Testis (tissue), 2 donors: ENCODE measurements at regions not wholly inside any gene's neighbourhood (a gene's known extent, or its start where the extent isn't known, plus 50 kb on each side); places are given as distances from the start of the nearest gene placed in this dataset.

Source experiments
- DNase-seq: peaks from one replicate; pipeline ENCODE4 v3.0.0-alpha.2; 2019
- H3K27ac ChIP-seq, 2 donors: fragments of 200-600 bp; sonication (generic); one replicate each; pipeline ENCODE4 v1.5.1; 2019
- H3K27me3 ChIP-seq: fragments of 200-600 bp; sonication (generic); one replicate; pipeline ENCODE4 v1.5.1; 2019
- H3K36me3 ChIP-seq: fragments of 200-600 bp; sonication (generic); one replicate; pipeline ENCODE4 v1.5.1; 2017; ENCODE audit warnings: low read depth; ENCODE audit errors: missing control alignments
- H3K4me1 ChIP-seq: fragments of 200-600 bp; sonication (generic); one replicate; pipeline ENCODE4 v1.5.1; 2019
- H3K4me3 ChIP-seq, 2 donors: fragments of 200-600 bp; sonication (generic); one replicate each; pipeline ENCODE4 v1.5.1; 2017 to 2019
- H3K9me3 ChIP-seq: fragments of 200-600 bp; sonication (generic); one replicate; pipeline ENCODE4 v1.5.1; 2017
- CTCF ChIP-seq, 3 experiments: fragments of 450-650 bp in 2 of 3; fragments of 200-600 bp in 1 of 3; sonication (generic) in 1 of 3; IDR thresholded peaks; one replicate each; pipeline ENCODE4 v1.5.1; 2016 to 2019; ENCODE audit warnings: antibody characterized with exemption in 3 of 3, mild to moderate bottlenecking in 2 of 3, moderate library complexity in 1 of 3
- POLR2A ChIP-seq: fragments of 450-650 bp; IDR thresholded peaks from one replicate; pipeline ENCODE4 v1.6.1; 2017; ENCODE audit warnings: antibody characterized with exemption, mild to moderate bottlenecking, moderate library complexity
- WGBS, 2 donors: methylation state at CpG; one replicate each; pipeline ENCODE4 v1.1.5; 2018; 5-methylcytosine and 5-hydroxymethylcytosine counted together
- intact Hi-C: fragments of 100-400 bp; cut with DNase I; formaldehyde crosslinking; loops from one replicate; pipeline ENCODE4 v1.15.1; 2023; ENCODE audit warnings: low total_unique reads

GRCh38 chr16:65961476-65962143 lies 404.9 kb upstream of the CDH5 start:
- DNase-seq, result no peak
- Histone ChIP-seq H3K4me1 (no peaks in the 10 kb centered on the region), H3K9me3 (no peaks in the 10 kb centered on the region), H3K27me3 (no peaks in the 10 kb centered on the region), H3K36me3 (no peaks in the 10 kb centered on the region), H3K27ac (no peak overlapping the region), H3K4me3 (no peak overlapping the region)
- 81 to 86% methylated on average over 4 of the region's 4 CpGs for WGBS, 2 donors
- no peak for TF ChIP-seq POLR2A
- TF ChIP-seq CTCF (IDR thresholded peaks at IDR 0.05), result no peak
- intact Hi-C loops, result no loop called here

DNA sequence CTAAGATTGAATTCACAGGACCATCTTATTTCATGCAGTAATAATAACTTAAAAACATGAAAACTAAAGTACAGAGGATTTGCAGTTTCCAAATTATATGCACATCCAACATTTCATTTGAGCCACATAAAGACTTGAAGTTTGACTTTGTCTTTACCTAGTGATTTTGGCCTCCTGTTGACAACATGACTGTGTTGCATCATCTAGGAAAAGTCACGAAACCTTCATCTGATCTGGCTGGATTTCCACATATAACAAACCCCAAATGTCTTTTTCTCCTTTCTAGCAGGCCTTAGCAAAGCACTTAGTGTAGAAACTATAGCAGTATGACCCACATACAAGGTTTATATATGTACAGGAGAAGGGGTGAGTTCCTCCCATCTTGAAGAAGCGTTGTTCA lies 406.5 kb upstream of the CDH5 start:
- Histone ChIP-seq H3K4me1 (no peaks in the 10 kb centered on the region), H3K4me3 (no peak overlapping the region), H3K27ac (no peak overlapping the region), H3K36me3 (no peaks in the 10 kb centered on the region), H3K9me3 (no peaks in the 10 kb centered on the region), H3K27me3 (no peaks in the 10 kb centered on the region)
- intact Hi-C loops, result no loop called here
- no peak for DNase-seq
- TF ChIP-seq POLR2A (no peak), CTCF (IDR thresholded peaks at IDR 0.05) (no peak)
- 94 to 95% methylated on average over 2 of the region's 2 CpGs for WGBS, 2 donors

- H3K36me3 ChIP-seq, result no peaks in the 10 kb centered on the region
- TF ChIP-seq POLR2A (no peak), CTCF (IDR thresholded peaks at IDR 0.05) (no peak)
- H3K27me3 ChIP-seq, result no peaks in the 10 kb centered on the region
- H3K4me3 ChIP-seq, result no peak overlapping the region
- 44 to 51% methylated on average over 3 of the region's 3 CpGs for WGBS, 2 donors
- intact Hi-C loops, result no loop called here
- H3K9me3 ChIP-seq, result no peaks in the 10 kb centered on the region
- no peaks in the 10 kb centered on the region for H3K4me1 ChIP-seq
- no peak overlapping the region for H3K27ac ChIP-seq
- DNase-seq, result no peak
Observed at GRCh38 chr16:65958086-65958485, 408.4 kb upstream of the CDH5 start.

DNA sequence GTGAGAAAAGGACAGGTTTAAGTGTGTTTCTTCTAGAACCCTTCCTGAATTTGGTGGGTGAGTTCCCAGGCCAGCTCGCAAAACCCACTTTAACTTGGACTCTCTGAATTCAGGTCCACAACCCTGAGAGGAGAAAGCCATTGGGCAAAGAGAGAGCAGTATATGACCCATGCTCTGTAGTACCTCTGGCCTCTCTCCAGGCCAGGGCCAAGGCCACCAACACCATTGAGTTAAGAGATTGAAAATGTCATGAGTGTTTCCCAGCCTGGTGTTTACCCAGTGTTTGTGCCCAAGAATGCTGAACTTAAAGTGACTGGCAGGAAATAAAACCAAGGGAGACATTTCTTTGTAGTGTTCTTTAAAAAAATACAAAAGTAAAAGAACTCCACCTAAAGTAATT lies 410.4 kb upstream of the CDH5 start:
- no peaks in the 10 kb centered on the region for H3K4me1 ChIP-seq
- H3K36me3 ChIP-seq, result no peaks in the 10 kb centered on the region
- intact Hi-C loops, result no loop called here
- WGBS, 2 donors, result 90 to 92% methylated on average over 1 of the region's 1 CpG
- no peaks in the 10 kb centered on the region for H3K9me3 ChIP-seq
- H3K4me3 ChIP-seq, result no peak overlapping the region
- H3K27ac ChIP-seq, result no peak overlapping the region
- TF ChIP-seq POLR2A (no peak), CTCF (IDR thresholded peaks at IDR 0.05) (no peak)
- no peak for DNase-seq
- no peaks in the 10 kb centered on the region for H3K27me3 ChIP-seq

- H3K4me3 ChIP-seq, result no peak overlapping the region
- H3K27ac ChIP-seq, result no peak overlapping the region
- no peaks in the 10 kb centered on the region for H3K9me3 ChIP-seq
- no peaks in the 10 kb centered on the region for H3K27me3 ChIP-seq
- 91 to 96% methylated on average over 2 of the region's 2 CpGs for WGBS, 2 donors
- H3K4me1 ChIP-seq, result no peaks in the 10 kb centered on the region
- intact Hi-C loops, result no loop called here
- no peaks in the 10 kb centered on the region for H3K36me3 ChIP-seq
- TF ChIP-seq CTCF (IDR thresholded peaks at IDR 0.05), result no peak
- TF ChIP-seq POLR2A, result no peak
- no peak for DNase-seq
Observed at GRCh38 chr16:65954446-65954845, 412.0 kb upstream of the CDH5 start.
